KMS-11 (cell line): ENCODE measurements at regions not wholly inside any gene's neighbourhood (a gene's known extent, or its start where the extent isn't known, plus 50 kb on each side); places are given as distances from the start of the nearest gene placed in this dataset.

Experiments used
- H2AFZ ChIP-seq: fragments of 200-600 bp; sonication (generic); 2 replicates; pipeline ENCODE4 v1.6.1; 2016; ENCODE audit warnings: antibody characterized with exemption, mixed run types, low read depth
- H3K27ac ChIP-seq: fragments of 200-600 bp; sonication (generic); 2 replicates; pipeline ENCODE4 v1.6.1; 2016; ENCODE audit warnings: mild to moderate bottlenecking, mixed run types
- H3K27me3 ChIP-seq: fragments of 200-600 bp; sonication (generic); 2 replicates; pipeline ENCODE4 v1.6.1; 2017; ENCODE audit warnings: mild to moderate bottlenecking, low read depth, mixed run types, moderate library complexity; ENCODE audit not compliant: insufficient read depth
- H3K36me3 ChIP-seq: fragments of 200-600 bp; sonication (generic); 2 replicates; pipeline ENCODE4 v1.6.1; 2017; ENCODE audit warnings: mild to moderate bottlenecking, mixed run types; ENCODE audit not compliant: insufficient read depth
- H3K4me1 ChIP-seq: fragments of 200-600 bp; sonication (generic); 2 replicates; pipeline ENCODE4 v1.6.1; 2016; ENCODE audit warnings: mild to moderate bottlenecking, low read depth, mixed run types; ENCODE audit not compliant: poor library complexity, severe bottlenecking
- H3K4me2 ChIP-seq: fragments of 200-600 bp; sonication (generic); 2 replicates; pipeline ENCODE4 v1.7.0; 2016; ENCODE audit warnings: mild to moderate bottlenecking, mixed run types
- H3K4me3 ChIP-seq: fragments of 200-600 bp; sonication (generic); IDR thresholded peaks from 2 replicates; pipeline ENCODE4 v1.6.1; 2017; ENCODE audit warnings: low read depth, low read length, mixed read lengths; ENCODE audit not compliant: insufficient read depth
- H3K79me2 ChIP-seq: fragments of 200-600 bp; sonication (generic); 2 replicates; pipeline ENCODE4 v1.6.1; 2016; ENCODE audit warnings: low read depth, mixed run types; ENCODE audit not compliant: insufficient read depth
- H3K9ac ChIP-seq: fragments of 200-600 bp; sonication (generic); 2 replicates; pipeline ENCODE4 v1.6.1; 2016; ENCODE audit warnings: mild to moderate bottlenecking, mixed run types
- H4K20me1 ChIP-seq: fragments of 200-600 bp; sonication (generic); 2 replicates; pipeline ENCODE4 v1.6.1; 2016; ENCODE audit warnings: mild to moderate bottlenecking, mixed run types; ENCODE audit not compliant: insufficient read depth
- CTCF ChIP-seq: fragments of 200-600 bp; sonication (generic); conservative IDR thresholded peaks from 2 replicates; pipeline ENCODE4 v1.6.1; 2017; ENCODE audit warnings: low read depth, mild to moderate bottlenecking, antibody characterized with exemption, low read length, moderate library complexity, mixed read lengths

GRCh38 chr7:80313067-80313626 is 178.5 kb downstream of the GNAI1 start:
- Histone ChIP-seq H3K79me2 (no peaks in the 10 kb centered on the region), H2AFZ (no peak overlapping the region), H3K4me3 (no peak overlapping the region), H3K27ac (no peak overlapping the region), H3K4me2 (no peak overlapping the region), H3K4me1 (no peaks in the 10 kb centered on the region), H3K36me3 (no peaks in the 10 kb centered on the region), H3K9ac (no peak overlapping the region), H4K20me1 (no peaks in the 10 kb centered on the region), H3K27me3 (no peaks in the 10 kb centered on the region)
- TF ChIP-seq CTCF, result no peak

DNA sequence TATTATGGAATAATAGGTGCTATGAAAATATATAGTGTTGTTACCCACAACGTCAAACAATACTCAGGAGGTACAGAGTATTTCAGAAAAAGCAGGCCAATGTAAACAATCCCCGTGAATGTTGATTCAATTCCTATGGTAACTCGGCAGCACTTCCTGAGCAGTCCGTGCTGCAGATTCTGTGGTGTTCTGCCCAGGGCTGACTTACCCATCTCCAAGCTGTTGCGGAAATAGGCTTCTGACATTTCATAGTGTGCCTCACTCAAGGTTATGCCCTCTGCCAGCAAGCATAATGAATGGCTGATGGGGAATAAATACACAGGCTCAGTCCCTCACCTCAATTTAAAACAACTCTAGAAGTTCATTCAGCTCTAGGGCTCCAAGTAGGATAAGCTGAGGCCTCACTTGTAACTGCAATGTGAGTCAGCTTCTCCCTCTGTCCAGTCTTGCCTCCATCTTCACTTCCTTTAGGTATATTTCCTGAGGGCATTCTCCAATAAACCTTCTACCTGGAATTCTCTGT is 177.6 kb downstream of the GNAI1 start:
- Histone ChIP-seq H3K27ac (no peak overlapping the region), H3K4me3 (no peak overlapping the region), H3K9ac (no peak overlapping the region), H2AFZ (no peak overlapping the region), H3K4me1 (no peaks in the 10 kb centered on the region), H3K4me2 (no peak overlapping the region), H3K27me3 (no peaks in the 10 kb centered on the region), H3K36me3 (no peaks in the 10 kb centered on the region), H3K79me2 (no peaks in the 10 kb centered on the region), H4K20me1 (no peaks in the 10 kb centered on the region)
- TF ChIP-seq CTCF, result no peak

DNA sequence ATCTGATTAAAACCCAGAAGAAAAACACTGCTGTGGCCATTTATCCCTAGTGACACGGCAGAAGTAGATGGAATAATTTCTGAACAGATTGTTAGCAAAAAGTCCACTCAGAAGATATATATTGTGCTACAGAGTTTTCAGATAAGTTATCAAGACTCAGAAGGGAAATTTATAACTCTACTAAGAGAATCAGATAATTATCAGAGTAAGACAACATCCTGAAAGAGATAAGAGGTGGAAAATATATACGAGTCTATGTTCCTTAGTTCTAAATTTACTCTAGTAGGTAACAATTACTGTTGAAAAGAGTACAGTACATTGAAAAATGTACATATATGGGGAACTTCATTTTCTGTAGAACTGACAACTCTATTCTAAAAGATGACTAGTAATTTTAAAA is 176.7 kb downstream of the GNAI1 start:
- no peak overlapping the region for H2AFZ ChIP-seq
- H3K36me3 ChIP-seq, result no peaks in the 10 kb centered on the region
- H3K4me1 ChIP-seq, result no peaks in the 10 kb centered on the region
- H3K27ac ChIP-seq, result no peak overlapping the region
- no peak overlapping the region for H3K4me2 ChIP-seq
- no peaks in the 10 kb centered on the region for H3K79me2 ChIP-seq
- H4K20me1 ChIP-seq, result no peaks in the 10 kb centered on the region
- no peaks in the 10 kb centered on the region for H3K27me3 ChIP-seq
- H3K9ac ChIP-seq, result no peak overlapping the region
- no peak overlapping the region for H3K4me3 ChIP-seq
- TF ChIP-seq CTCF, result no peak

DNA sequence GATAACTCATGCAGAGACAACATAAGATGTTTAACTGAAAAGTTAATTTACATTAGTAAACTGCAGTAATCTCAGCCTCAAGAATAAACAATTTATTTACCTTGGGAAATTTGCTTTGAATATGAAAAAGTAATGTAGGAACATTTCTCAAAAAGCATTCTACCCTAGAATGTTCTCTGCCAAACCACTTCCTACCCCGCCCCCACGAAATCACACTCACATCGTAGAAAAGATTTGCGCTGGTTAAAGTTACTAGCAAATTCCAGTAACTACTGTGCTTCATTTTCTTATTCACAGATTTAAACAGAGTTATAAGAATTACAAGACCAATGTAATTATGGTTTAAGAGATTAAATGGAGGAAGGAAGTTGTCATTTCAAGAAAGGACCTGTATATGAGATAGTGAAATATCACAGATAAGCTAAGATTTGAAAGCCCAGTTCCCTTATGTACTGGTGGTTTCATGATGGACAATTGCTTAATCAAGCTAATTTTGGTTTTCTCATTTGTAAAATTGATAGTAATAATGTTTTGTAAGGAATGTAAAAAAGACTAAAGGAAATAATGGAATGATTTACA is 175.4 kb downstream of the GNAI1 start:
- no peaks in the 10 kb centered on the region for H3K36me3 ChIP-seq
- no peaks in the 10 kb centered on the region for H3K4me1 ChIP-seq
- TF ChIP-seq CTCF, result no peak
- H3K79me2 ChIP-seq, result no peaks in the 10 kb centered on the region
- H3K27ac ChIP-seq, result no peak overlapping the region
- H3K4me3 ChIP-seq, result no peak overlapping the region
- H3K27me3 ChIP-seq, result no peaks in the 10 kb centered on the region
- no peak overlapping the region for H2AFZ ChIP-seq
- no peak overlapping the region for H3K4me2 ChIP-seq
- H4K20me1 ChIP-seq, result no peaks in the 10 kb centered on the region
- no peak overlapping the region for H3K9ac ChIP-seq
